ENCODE measurements at regions not wholly inside any gene's neighbourhood (a gene's known extent, or its start where the extent isn't known, plus 50 kb on each side); places are given as distances from the start of the nearest gene placed in this dataset.

GRCh38 chr3:107927361-107928083 is 163.3 kb downstream of the CD47 start:
- Histone ChIP-seq H3K4me1 (ENCODE audit: control insufficient read depth in 2 of 2, insufficient read depth in 2 of 2, low read length in 2 of 2) (peaks cover 0 to 3% of the 10 kb centered on the region in 2 donors), H3K9ac (ENCODE audit: low read depth in 1 of 2, low read length in 2 of 2) (peak overlapping the region; percentile 48 to 58), H3K36me3 (ENCODE audit: control insufficient read depth in 2 of 2, insufficient read depth in 2 of 2, low read length in 2 of 2) (no peaks in the 10 kb centered on the region), H3K9me3 (ENCODE audit: control insufficient read depth in 2 of 2, low read length in 2 of 2) (no peaks in the 10 kb centered on the region), H3K27me3 (ENCODE audit: control insufficient read depth in 2 of 2, insufficient read depth in 2 of 2, low read length in 2 of 2) (no peaks in the 10 kb centered on the region), H3K27ac (ENCODE audit: low read depth in 2 of 2, low read length in 2 of 2) (no peak overlapping the region), H3K4me3 (ENCODE audit: low read length in 2 of 2) (peak overlapping the region; percentile 67 to 79)

- H3K36me3 ChIP-seq (ENCODE audit: control insufficient read depth in 2 of 2, insufficient read depth in 2 of 2, low read length in 2 of 2) = no peaks in the 10 kb centered on the region
- peaks cover 0 to 3% of the 10 kb centered on the region in 2 donors for H3K4me1 ChIP-seq (ENCODE audit: control insufficient read depth in 2 of 2, insufficient read depth in 2 of 2, low read length in 2 of 2)
- H3K9ac ChIP-seq (ENCODE audit: low read depth in 1 of 2, low read length in 2 of 2) = no peak overlapping the region
- H3K4me3 ChIP-seq (ENCODE audit: low read length in 2 of 2) = no peak overlapping the region
- H3K9me3 ChIP-seq (ENCODE audit: control insufficient read depth in 2 of 2, low read length in 2 of 2) = no peaks in the 10 kb centered on the region
- no peak overlapping the region for H3K27ac ChIP-seq (ENCODE audit: low read depth in 2 of 2, low read length in 2 of 2)
- no peaks in the 10 kb centered on the region for H3K27me3 ChIP-seq (ENCODE audit: control insufficient read depth in 2 of 2, insufficient read depth in 2 of 2, low read length in 2 of 2)
Measured at GRCh38 chr3:107925851-107926250, 165.0 kb downstream of the CD47 start.

GRCh38 chr3:107921038-107921437 is 169.8 kb downstream of the CD47 start:
- Histone ChIP-seq H3K9ac (ENCODE audit: low read depth in 1 of 2, low read length in 2 of 2) (no peak overlapping the region), H3K36me3 (ENCODE audit: control insufficient read depth in 2 of 2, insufficient read depth in 2 of 2, low read length in 2 of 2) (no peaks in the 10 kb centered on the region), H3K27me3 (ENCODE audit: control insufficient read depth in 2 of 2, insufficient read depth in 2 of 2, low read length in 2 of 2) (no peaks in the 10 kb centered on the region), H3K27ac (ENCODE audit: low read depth in 2 of 2, low read length in 2 of 2) (no peak overlapping the region), H3K9me3 (ENCODE audit: control insufficient read depth in 2 of 2, low read length in 2 of 2) (no peaks in the 10 kb centered on the region), H3K4me1 (ENCODE audit: control insufficient read depth in 2 of 2, insufficient read depth in 2 of 2, low read length in 2 of 2) (no peaks in the 10 kb centered on the region), H3K4me3 (ENCODE audit: low read length in 2 of 2) (no peak overlapping the region)

GRCh38 chr3:107920538-107920937 is 170.3 kb downstream of the CD47 start:
- H3K27me3 ChIP-seq (ENCODE audit: control insufficient read depth in 2 of 2, insufficient read depth in 2 of 2, low read length in 2 of 2) = no peaks in the 10 kb centered on the region
- H3K27ac ChIP-seq (ENCODE audit: low read depth in 2 of 2, low read length in 2 of 2) = no peak overlapping the region
- H3K36me3 ChIP-seq (ENCODE audit: control insufficient read depth in 2 of 2, insufficient read depth in 2 of 2, low read length in 2 of 2) = no peaks in the 10 kb centered on the region
- no peak overlapping the region for H3K4me3 ChIP-seq (ENCODE audit: low read length in 2 of 2)
- H3K9ac ChIP-seq (ENCODE audit: low read depth in 1 of 2, low read length in 2 of 2) = no peak overlapping the region
- H3K4me1 ChIP-seq (ENCODE audit: control insufficient read depth in 2 of 2, insufficient read depth in 2 of 2, low read length in 2 of 2) = no peaks in the 10 kb centered on the region
- H3K9me3 ChIP-seq (ENCODE audit: control insufficient read depth in 2 of 2, low read length in 2 of 2) = no peaks in the 10 kb centered on the region

- no peaks in the 10 kb centered on the region for H3K36me3 ChIP-seq (ENCODE audit: control insufficient read depth in 2 of 2, insufficient read depth in 2 of 2, low read length in 2 of 2)
- no peak overlapping the region for H3K4me3 ChIP-seq (ENCODE audit: low read length in 2 of 2)
- H3K4me1 ChIP-seq (ENCODE audit: control insufficient read depth in 2 of 2, insufficient read depth in 2 of 2, low read length in 2 of 2) = no peaks in the 10 kb centered on the region
- no peaks in the 10 kb centered on the region for H3K27me3 ChIP-seq (ENCODE audit: control insufficient read depth in 2 of 2, insufficient read depth in 2 of 2, low read length in 2 of 2)
- no peak overlapping the region for H3K9ac ChIP-seq (ENCODE audit: low read depth in 1 of 2, low read length in 2 of 2)
- H3K9me3 ChIP-seq (ENCODE audit: control insufficient read depth in 2 of 2, low read length in 2 of 2) = no peaks in the 10 kb centered on the region
- no peak overlapping the region for H3K27ac ChIP-seq (ENCODE audit: low read depth in 2 of 2, low read length in 2 of 2)
Measured at GRCh38 chr3:107919239-107919638, 171.6 kb downstream of the CD47 start.

- Histone ChIP-seq H3K27me3 (ENCODE audit: control insufficient read depth in 2 of 2, insufficient read depth in 2 of 2, low read length in 2 of 2) (no peaks in the 10 kb centered on the region), H3K4me1 (ENCODE audit: control insufficient read depth in 2 of 2, insufficient read depth in 2 of 2, low read length in 2 of 2) (no peaks in the 10 kb centered on the region), H3K9ac (ENCODE audit: low read depth in 1 of 2, low read length in 2 of 2) (no peak overlapping the region), H3K36me3 (ENCODE audit: control insufficient read depth in 2 of 2, insufficient read depth in 2 of 2, low read length in 2 of 2) (no peaks in the 10 kb centered on the region), H3K27ac (ENCODE audit: low read depth in 2 of 2, low read length in 2 of 2) (no peak overlapping the region), H3K4me3 (ENCODE audit: low read length in 2 of 2) (no peak overlapping the region), H3K9me3 (ENCODE audit: control insufficient read depth in 2 of 2, low read length in 2 of 2) (no peaks in the 10 kb centered on the region)
Measured at GRCh38 chr3:107916171-107916570, 174.7 kb downstream of the CD47 start.

- Histone ChIP-seq H3K27me3 (ENCODE audit: control insufficient read depth in 2 of 2, insufficient read depth in 2 of 2, low read length in 2 of 2) (no peaks in the 10 kb centered on the region), H3K4me3 (ENCODE audit: low read length in 2 of 2) (no peak overlapping the region), H3K4me1 (ENCODE audit: control insufficient read depth in 2 of 2, insufficient read depth in 2 of 2, low read length in 2 of 2) (no peaks in the 10 kb centered on the region), H3K9me3 (ENCODE audit: control insufficient read depth in 2 of 2, low read length in 2 of 2) (no peaks in the 10 kb centered on the region), H3K36me3 (ENCODE audit: control insufficient read depth in 2 of 2, insufficient read depth in 2 of 2, low read length in 2 of 2) (no peaks in the 10 kb centered on the region), H3K9ac (ENCODE audit: low read depth in 1 of 2, low read length in 2 of 2) (no peak overlapping the region), H3K27ac (ENCODE audit: low read depth in 2 of 2, low read length in 2 of 2) (no peak overlapping the region)
Measured at GRCh38 chr3:107915706-107916105, 175.1 kb downstream of the CD47 start.

- Histone ChIP-seq H3K4me1 (ENCODE audit: control insufficient read depth in 2 of 2, insufficient read depth in 2 of 2, low read length in 2 of 2) (no peaks in the 10 kb centered on the region), H3K27me3 (ENCODE audit: control insufficient read depth in 2 of 2, insufficient read depth in 2 of 2, low read length in 2 of 2) (no peaks in the 10 kb centered on the region), H3K36me3 (ENCODE audit: control insufficient read depth in 2 of 2, insufficient read depth in 2 of 2, low read length in 2 of 2) (no peaks in the 10 kb centered on the region), H3K9ac (ENCODE audit: low read depth in 1 of 2, low read length in 2 of 2) (no peak overlapping the region), H3K9me3 (ENCODE audit: control insufficient read depth in 2 of 2, low read length in 2 of 2) (no peaks in the 10 kb centered on the region), H3K4me3 (ENCODE audit: low read length in 2 of 2) (no peak overlapping the region), H3K27ac (ENCODE audit: low read depth in 2 of 2, low read length in 2 of 2) (no peak overlapping the region)
Measured at GRCh38 chr3:107913701-107914100, 177.1 kb downstream of the CD47 start.

GRCh38 chr3:107911337-107912000 is 179.4 kb downstream of the CD47 start:
- Histone ChIP-seq H3K4me3 (ENCODE audit: low read length in 2 of 2) (no peak overlapping the region), H3K4me1 (ENCODE audit: control insufficient read depth in 2 of 2, insufficient read depth in 2 of 2, low read length in 2 of 2) (no peaks in the 10 kb centered on the region), H3K27me3 (ENCODE audit: control insufficient read depth in 2 of 2, insufficient read depth in 2 of 2, low read length in 2 of 2) (no peaks in the 10 kb centered on the region), H3K9ac (ENCODE audit: low read depth in 1 of 2, low read length in 2 of 2) (no peak overlapping the region), H3K36me3 (ENCODE audit: control insufficient read depth in 2 of 2, insufficient read depth in 2 of 2, low read length in 2 of 2) (no peaks in the 10 kb centered on the region), H3K9me3 (ENCODE audit: control insufficient read depth in 2 of 2, low read length in 2 of 2) (no peaks in the 10 kb centered on the region), H3K27ac (ENCODE audit: low read depth in 2 of 2, low read length in 2 of 2) (no peak overlapping the region)

- Histone ChIP-seq H3K36me3 (ENCODE audit: control insufficient read depth in 2 of 2, insufficient read depth in 2 of 2, low read length in 2 of 2) (no peaks in the 10 kb centered on the region), H3K27me3 (ENCODE audit: control insufficient read depth in 2 of 2, insufficient read depth in 2 of 2, low read length in 2 of 2) (no peaks in the 10 kb centered on the region), H3K27ac (ENCODE audit: low read depth in 2 of 2, low read length in 2 of 2) (no peak overlapping the region), H3K4me3 (ENCODE audit: low read length in 2 of 2) (no peak overlapping the region), H3K9ac (ENCODE audit: low read depth in 1 of 2, low read length in 2 of 2) (no peak overlapping the region), H3K9me3 (ENCODE audit: control insufficient read depth in 2 of 2, low read length in 2 of 2) (no peaks in the 10 kb centered on the region), H3K4me1 (ENCODE audit: control insufficient read depth in 2 of 2, insufficient read depth in 2 of 2, low read length in 2 of 2) (no peaks in the 10 kb centered on the region)
Measured at GRCh38 chr3:107910713-107911259, 180.0 kb downstream of the CD47 start.
